ENCODE measurements at regions not wholly inside any gene's neighbourhood (a gene's known extent, or its start where the extent isn't known, plus 50 kb on each side); places are given as distances from the start of the nearest gene placed in this dataset.

- DNase-seq (ENCODE audit: low read depth in 2 of 2) = no peak
Observed at GRCh38 chr13:111394211-111394922, 73.9 kb downstream of the TEX29 start.

DNA sequence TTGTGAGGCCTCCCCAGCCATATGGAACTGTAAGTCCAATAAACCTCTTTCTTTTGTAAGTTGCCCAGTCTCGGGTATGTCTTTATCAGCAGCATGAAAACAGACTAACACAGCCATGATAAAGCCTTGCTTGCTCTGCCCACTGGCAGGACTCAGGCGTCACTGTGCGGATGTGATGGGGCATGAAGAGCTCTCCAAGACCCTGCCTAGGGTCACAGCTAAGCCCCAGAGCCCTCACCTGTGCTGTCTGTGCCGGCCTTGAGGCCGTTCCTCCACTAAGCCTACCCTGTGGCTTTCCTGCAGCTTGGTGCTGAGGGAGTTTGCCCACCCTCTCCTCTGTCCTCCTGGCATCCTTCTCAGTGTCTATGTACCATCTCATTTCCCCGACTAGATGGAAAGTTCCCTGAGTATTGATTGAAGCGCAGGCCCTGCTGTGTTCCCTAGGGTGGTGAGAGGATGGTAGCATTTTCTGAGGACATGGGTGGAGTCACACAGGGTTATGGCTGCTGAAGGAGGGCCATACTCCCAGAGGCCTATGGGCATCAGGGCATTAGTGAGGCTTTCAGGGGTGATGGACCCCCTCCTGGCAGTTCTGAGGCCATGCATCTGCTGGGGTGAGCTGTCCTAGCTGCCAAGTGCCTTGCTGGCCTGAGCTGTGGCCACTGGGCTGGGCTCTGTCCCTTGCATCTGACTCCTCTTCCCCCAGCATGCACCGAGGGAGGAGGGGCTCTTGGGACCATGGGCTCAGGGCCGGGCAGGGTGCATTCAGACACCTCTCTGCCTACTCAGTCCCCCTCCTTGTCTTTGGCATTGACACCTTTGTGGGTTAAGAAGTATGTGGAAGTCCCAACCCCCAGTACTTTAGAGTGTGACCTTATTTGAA lies 75.3 kb downstream of the TEX29 start:
- no peak for DNase-seq (ENCODE audit: low read depth in 2 of 2)

GRCh38 chr13:111396457-111396856 lies 76.0 kb downstream of the TEX29 start:
- DNase-seq (ENCODE audit: low read depth in 2 of 2) = no peak

- no peak for DNase-seq (ENCODE audit: low read depth in 2 of 2)
Observed at GRCh38 chr13:111397202-111397880, 76.9 kb downstream of the TEX29 start.

DNA sequence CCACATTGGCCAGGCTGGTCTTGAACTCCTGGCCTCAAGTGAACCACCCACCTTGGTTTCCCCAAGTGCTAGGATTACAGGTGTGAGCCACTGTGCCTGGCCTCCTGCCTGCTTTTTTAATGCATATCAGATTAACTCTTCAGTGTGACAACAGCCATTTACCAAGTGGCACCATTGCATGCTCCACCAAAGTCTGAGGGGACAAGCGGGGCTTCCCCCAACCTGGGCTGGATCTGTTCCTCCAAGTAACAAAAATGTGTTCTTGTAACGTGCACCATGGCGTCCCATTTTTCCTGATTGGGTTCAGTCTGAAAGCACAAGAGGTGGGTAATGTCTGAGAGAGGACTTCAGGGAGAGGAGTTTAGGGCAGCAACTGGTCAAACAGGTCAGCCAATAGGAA lies 77.8 kb downstream of the TEX29 start:
- DNase-seq (ENCODE audit: low read depth in 2 of 2) = no peak

- no peak for DNase-seq (ENCODE audit: low read depth in 2 of 2)
Observed at GRCh38 chr13:111398715-111399299, 78.4 kb downstream of the TEX29 start.

GRCh38 chr13:111399334-111399733 lies 78.9 kb downstream of the TEX29 start:
- no peak for DNase-seq (ENCODE audit: low read depth in 2 of 2)

- no peak for DNase-seq (ENCODE audit: low read depth in 2 of 2)
Observed at GRCh38 chr13:111399776-111400538, 79.5 kb downstream of the TEX29 start.

GRCh38 chr13:111401151-111401550 lies 80.7 kb downstream of the TEX29 start:
- no peak for DNase-seq (ENCODE audit: low read depth in 2 of 2)

- no peak for DNase-seq (ENCODE audit: low read depth in 2 of 2)
Observed at GRCh38 chr13:111401755-111402154, 81.3 kb downstream of the TEX29 start.

DNA sequence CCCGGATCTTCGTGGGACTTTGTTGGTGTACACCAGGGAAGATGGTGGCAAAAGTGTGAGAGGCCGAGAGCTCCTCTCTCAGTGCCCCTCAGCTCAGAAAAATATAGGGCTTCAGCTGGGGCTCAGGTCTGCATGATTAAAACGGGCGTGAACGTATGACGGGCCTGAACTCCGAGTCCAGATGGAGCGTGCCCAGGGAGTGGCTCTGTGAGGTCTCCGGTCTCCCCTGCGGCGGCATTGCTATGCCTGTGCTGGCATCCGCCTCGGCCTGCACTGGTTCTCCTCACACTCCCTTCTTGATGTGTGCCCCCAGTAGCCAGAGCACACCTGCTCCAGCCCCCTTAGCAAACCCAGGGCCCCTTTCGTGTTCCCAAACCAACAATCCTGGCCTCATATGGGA lies 82.0 kb downstream of the TEX29 start:
- DNase-seq (ENCODE audit: low read depth in 2 of 2) = no peak

DNA sequence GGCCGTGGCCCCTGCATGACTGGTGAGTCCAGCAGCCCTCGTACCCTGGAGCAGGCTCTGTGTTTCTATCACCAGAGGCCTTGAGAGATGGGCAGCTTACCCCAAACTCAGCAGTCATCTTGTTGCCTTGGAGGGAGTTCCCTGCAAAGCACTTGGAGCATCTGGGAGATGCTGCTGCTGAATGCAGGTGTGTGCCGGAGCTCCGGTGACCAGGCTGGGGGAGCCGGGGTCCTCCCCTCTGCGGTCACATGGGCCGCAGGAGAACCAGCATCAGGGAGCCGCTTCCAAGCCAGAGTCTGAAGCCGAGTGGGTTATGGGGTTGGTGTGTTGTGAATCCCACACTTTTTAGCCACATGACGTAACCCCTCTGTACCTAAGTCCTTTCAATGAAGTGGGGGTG lies 82.8 kb downstream of the TEX29 start:
- DNase-seq (ENCODE audit: low read depth in 2 of 2) = no peak

GRCh38 chr13:111404746-111405145 lies 84.3 kb downstream of the TEX29 start:
- DNase-seq (ENCODE audit: low read depth in 2 of 2) = no peak

DNA sequence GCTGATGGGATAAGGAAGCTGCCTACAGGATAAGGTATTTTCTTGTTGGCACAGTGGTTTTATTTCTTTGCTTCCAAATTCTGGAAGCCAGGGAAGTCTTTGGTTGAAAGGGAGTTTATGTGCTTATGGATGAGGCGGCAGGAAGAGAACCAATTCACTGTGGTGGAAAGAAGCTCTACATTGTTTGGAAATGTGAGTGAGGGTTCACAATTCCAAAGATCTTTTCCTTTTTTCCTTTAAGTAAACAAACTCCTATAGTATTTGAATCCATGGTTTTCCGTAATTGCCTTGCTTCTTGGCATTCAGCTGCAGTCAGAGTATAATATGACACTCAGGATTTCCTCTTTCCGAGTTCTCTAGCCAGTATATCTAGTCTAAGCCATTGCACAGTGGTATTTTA lies 86.2 kb downstream of the TEX29 start:
- DNase-seq (ENCODE audit: low read depth in 2 of 2) = no peak

DNA sequence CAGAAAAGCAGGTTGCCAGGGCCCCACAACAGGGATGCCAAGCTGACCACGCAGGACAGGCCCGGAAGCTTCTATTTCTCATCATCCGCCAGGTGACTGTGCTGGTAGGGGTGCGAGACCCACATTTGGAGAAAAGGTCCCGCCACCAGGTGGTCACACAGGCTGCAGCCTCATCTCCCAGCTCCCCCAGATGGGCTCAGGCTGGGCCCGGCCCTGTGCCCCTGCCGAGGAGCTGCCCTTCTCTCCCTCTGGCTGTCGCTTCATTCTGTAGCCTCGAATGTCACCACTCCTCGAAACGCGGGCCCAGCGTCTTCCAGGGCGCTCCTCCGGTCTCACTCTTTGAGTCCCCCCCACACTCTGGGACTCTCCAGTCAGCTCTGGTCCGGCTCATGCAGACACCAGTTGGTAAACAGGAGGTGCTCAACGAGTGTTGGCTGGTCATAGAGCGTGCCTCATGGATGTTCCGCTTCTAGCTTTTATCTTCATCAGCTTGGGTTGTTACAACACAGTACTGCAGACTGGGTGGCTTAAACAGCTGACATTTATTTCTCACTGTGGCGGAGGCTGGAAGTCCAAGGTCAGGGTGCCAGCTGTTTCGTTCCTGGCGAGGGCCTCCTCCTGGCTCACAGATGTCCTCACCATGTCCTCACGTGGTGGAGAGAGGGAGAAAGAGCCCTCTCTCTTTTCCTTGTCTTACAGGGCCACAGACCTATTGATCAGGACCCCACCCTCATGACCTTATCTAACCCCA lies 87.1 kb downstream of the TEX29 start:
- no peak for DNase-seq (ENCODE audit: low read depth in 2 of 2)

DNA sequence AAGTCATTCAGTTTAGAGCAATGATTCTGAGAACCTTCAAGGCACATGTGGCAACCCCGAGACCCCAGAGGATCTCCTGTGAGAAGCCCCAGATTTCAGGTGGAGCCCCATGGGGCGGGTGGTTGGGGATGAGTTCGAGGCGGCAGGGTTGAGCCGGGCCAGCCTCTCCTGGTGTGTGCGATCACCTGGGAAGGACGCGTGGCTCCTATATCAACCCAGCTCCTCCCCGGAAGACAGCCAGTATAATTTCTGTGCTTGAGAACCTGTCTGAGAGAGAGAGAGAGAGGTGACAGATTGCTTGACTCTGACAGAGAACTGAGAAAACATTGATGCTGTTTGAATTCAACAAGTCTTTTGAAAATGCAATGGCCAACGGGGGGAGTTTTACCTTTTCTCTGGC lies 89.0 kb downstream of the TEX29 start:
- no peak for DNase-seq (ENCODE audit: low read depth in 2 of 2)

DNA sequence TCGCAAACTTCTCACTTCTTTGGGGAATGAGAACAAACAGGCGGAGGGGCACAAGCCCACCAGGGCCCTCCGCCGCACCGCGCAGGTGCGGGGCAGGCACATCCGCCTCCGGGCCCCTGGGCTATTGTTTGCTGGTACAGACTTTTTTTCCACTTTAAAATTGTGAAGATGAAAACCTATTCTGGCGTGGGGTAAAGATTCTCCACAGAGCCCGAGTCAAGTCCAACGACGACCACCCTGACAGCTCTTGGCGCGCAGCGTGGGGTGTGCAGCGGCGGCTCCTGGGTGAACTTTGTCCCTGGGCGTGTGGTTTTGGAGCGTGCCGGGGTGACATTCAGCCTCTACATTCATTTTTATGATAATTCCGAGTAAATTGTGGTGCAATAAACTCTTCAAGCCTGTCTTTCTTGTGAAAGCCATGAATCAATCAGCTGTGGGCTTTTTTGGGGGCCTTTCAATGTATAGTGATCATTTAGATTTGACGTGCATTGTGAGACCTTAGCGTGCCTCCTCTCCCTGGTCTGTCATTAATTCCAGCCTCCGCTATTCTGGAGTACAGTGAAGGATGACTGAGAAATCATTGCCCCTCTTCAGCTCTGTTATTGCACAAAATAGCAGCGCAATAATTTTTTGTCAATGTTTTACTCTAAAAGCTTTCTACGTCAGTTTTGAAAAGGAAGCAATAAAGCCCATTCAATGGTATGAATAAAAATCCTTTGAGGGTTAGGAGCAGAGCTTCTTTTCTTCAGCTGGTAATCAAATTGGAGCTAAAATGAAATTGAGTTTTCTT lies 90.0 kb downstream of the TEX29 start:
- no peak for DNase-seq (ENCODE audit: low read depth in 2 of 2)

DNA sequence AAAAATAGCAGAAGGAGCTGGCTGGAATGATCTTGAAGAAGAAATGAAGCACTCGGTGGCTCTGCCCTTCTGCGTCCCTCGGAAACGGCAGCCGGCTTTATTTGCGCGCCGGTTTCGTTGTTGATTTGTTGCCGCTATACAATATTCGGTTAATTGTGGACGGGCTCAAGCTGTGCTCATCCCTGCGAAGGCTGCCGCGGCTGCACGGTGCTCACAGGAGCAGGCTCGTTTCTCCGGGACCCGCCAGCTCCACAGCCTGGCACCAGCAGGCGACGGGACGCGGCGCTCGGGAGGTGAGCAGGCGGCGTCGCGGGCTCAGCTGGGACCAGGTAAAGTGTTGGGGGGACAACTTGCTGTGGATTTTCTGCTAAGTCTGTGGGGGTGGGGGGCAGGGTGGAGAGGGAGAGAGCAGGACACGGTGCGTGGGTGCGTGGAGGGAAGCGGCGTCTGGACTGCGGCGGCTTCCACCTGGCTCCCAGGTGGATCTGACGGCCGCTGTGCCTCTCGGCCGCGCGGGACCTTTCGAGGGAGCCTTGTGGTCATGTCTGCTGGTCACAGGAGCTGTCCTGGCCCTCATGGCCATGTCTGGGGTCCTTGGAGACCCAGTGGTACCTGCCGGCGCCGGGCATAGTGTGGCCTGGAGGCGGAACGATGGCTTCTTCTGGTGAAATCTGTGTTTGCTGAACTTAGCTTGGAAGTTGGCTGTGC lies 90.9 kb downstream of the TEX29 start:
- no peak for DNase-seq (ENCODE audit: low read depth in 2 of 2)

DNA sequence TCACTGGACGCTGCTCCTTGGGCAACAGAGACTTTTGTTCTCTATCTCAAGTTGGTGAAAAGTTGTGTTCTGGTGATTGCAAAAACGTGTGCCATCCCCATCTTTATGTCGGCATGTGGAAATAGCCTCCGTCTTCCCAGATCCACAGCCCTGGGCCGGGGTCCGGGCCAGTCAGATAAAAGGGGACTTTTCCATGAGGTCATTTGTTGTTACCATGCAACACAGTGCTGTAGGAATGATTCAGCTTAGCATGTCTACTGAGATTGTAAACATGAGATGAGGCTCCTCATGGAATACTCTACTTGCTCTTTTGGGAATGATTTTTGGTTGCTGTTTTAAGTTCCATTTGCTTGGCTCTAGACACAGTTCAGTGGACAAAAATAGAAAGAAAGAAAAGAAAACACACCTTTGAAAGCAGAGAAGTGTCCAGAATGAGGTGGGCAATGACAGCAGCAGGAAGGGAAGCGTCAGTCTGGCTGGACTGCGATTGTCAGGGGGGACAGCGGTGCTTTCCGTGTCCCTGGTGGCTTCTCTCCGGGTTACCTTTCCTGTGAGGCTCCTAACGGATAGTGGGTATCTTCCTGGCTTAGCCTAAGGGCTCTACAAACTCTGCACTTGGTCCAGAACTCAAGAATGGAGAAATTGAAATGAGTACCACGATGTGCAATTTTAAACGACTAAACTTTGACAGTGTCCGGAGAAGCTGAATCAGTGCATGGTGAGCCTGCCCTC lies 91.6 kb downstream of the TEX29 start:
- no peak for DNase-seq (ENCODE audit: low read depth in 2 of 2)

Data from stimulated activated CD4-positive, alpha-beta T cell treated with anti-CD3 and anti-CD28 coated beads, Interleukin-1b, Interleukin-23, amount 100 ng/mL, for 1 hour (primary cell).